ENCODE measurements at regions not wholly inside any gene's neighbourhood (a gene's known extent, or its start where the extent isn't known, plus 50 kb on each side); places are given as distances from the start of the nearest gene placed in this dataset.

DNA sequence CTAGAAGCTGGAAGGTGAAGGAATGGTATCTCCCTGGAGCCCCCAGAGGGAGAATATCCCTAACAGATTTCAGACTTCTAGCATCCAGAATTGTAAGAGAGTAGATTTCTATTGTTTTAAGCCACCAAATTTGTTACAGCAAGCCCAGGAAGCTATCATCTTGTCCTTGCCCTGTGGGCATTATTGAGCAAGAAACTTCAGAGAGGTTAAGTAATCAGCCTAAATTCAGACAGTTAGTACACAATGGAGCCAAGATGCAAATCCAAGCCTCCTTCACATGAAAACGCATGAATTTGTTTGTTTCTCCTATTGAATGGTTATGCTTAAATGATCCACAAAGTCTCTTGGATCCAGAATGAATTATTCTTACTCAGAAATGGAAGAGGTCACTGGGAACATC, 55.2 kb upstream of the TRIB2 start:
- H3K9me2 ChIP-seq (ENCODE audit: insufficient read depth) = no peaks in the 10 kb centered on the region
- CTCF ChIA-PET = no interaction called here
- no peak overlapping the region for H3K4me3 ChIP-seq
- peaks cover 8% of the 10 kb centered on the region; the same call in 1 of the 2 replicates for H3K4me1 ChIP-seq (replicated peaks; ENCODE audit: insufficient read depth)
- peaks cover 6% of the 10 kb centered on the region; the same call in 1 of the 2 replicates for H3K9me3 ChIP-seq (ENCODE audit: insufficient read depth, low read depth)
- H4K20me1 ChIP-seq (ENCODE audit: insufficient read depth) = no peaks in the 10 kb centered on the region
- TF ChIP-seq EZH2 (IDR thresholded peaks at IDR 0.05; ENCODE audit: low read depth) = no peak
- TF ChIP-seq, protein P1, sequence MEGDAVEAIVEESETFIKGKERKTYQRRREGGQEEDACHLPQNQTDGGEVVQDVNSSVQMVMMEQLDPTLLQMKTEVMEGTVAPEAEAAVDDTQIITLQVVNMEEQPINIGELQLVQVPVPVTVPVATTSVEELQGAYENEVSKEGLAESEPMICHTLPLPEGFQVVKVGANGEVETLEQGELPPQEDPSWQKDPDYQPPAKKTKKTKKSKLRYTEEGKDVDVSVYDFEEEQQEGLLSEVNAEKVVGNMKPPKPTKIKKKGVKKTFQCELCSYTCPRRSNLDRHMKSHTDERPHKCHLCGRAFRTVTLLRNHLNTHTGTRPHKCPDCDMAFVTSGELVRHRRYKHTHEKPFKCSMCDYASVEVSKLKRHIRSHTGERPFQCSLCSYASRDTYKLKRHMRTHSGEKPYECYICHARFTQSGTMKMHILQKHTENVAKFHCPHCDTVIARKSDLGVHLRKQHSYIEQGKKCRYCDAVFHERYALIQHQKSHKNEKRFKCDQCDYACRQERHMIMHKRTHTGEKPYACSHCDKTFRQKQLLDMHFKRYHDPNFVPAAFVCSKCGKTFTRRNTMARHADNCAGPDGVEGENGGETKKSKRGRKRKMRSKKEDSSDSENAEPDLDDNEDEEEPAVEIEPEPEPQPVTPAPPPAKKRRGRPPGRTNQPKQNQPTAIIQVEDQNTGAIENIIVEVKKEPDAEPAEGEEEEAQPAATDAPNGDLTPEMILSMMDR (conservative IDR thresholded peaks at IDR 0.05) = no peak
- H3K4me2 ChIP-seq = no peak overlapping the region
- H3K36me3 ChIP-seq (ENCODE audit: low read depth) = peaks cover 2% of the 10 kb centered on the region; the same call in 1 of the 2 replicates
- no peaks in the 10 kb centered on the region for H3K79me2 ChIP-seq (ENCODE audit: low read depth)
- no peak overlapping the region for H3K27ac ChIP-seq
- H3F3A ChIP-seq (ENCODE audit: insufficient read depth, low read depth) = no peaks in the 10 kb centered on the region
- POLR2A ChIA-PET (ENCODE audit: unreplicated experiment) = no interaction called here
- H2AFZ ChIP-seq = no peak overlapping the region
- no peaks in the 10 kb centered on the region for H3K27me3 ChIP-seq (ENCODE audit: insufficient read depth, low read depth)
- no TSS peak for BruUV-seq (replicated peaks)
- intact Hi-C loops (cut with micrococcal nuclease; ENCODE audit: unreplicated experiment) = no loop called here
- DNase-seq = no peak

DNA sequence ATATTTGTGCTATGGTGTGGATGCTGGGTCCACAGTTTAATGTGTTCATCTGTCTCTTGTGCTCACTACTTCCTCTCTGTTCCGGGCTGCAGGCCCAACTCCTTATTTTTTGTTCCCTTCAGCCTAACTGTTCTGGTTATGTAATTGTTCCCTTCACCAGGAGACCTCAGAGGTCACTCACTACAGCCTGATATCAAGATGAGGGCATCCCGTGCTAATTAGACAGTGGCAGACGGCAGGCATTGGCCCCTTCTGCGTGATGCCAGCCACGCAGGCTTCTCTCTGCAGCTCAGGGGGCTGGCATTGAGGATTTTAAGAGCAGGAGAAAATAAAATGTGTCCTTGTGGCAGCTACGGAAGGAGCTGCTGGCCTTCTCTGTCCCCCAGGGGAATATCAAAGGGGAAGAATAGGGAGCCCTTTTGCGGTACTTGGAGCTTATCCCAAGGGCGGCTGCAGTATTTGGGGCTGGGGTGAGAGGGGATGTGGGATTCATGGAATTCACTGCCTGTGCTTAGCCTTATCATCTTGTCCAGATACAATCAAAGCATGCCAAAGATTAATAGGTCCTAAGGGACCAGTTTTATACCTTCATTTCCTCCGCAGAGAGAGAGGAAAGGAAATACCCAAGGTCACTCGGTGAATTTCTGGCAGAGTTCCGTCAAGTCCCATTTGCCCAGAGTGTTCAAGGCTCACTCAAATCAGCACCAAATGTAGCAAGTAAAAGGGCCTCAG, 53.3 kb upstream of the TRIB2 start:
- H3K27ac ChIP-seq = no peak overlapping the region
- H2AFZ ChIP-seq = no peak overlapping the region
- POLR2A ChIA-PET (ENCODE audit: unreplicated experiment) = no interaction called here
- H3K9me3 ChIP-seq (ENCODE audit: insufficient read depth, low read depth) = peaks cover 8% of the 10 kb centered on the region; the same call in 1 of the 2 replicates
- CTCF ChIA-PET = no interaction called here
- TF ChIP-seq EZH2 (IDR thresholded peaks at IDR 0.05; ENCODE audit: low read depth) = no peak
- TF ChIP-seq, protein P1 (conservative IDR thresholded peaks at IDR 0.05) = no peak
- intact Hi-C loops (cut with micrococcal nuclease; ENCODE audit: unreplicated experiment) = no loop called here
- H3K4me3 ChIP-seq = no peak overlapping the region
- H3K27me3 ChIP-seq (ENCODE audit: insufficient read depth, low read depth) = no peaks in the 10 kb centered on the region
- no TSS peak for BruUV-seq (replicated peaks)
- peaks cover 8% of the 10 kb centered on the region; the same call in 1 of the 2 replicates for H3K4me1 ChIP-seq (replicated peaks; ENCODE audit: insufficient read depth)
- peaks cover 7% of the 10 kb centered on the region; the same call in 1 of the 2 replicates for H3K36me3 ChIP-seq (ENCODE audit: low read depth)
- no peak for DNase-seq
- no peak overlapping the region for H3K4me2 ChIP-seq
- H3F3A ChIP-seq (ENCODE audit: insufficient read depth, low read depth) = no peaks in the 10 kb centered on the region
- no peaks in the 10 kb centered on the region for H4K20me1 ChIP-seq (ENCODE audit: insufficient read depth)
- H3K9me2 ChIP-seq (ENCODE audit: insufficient read depth) = no peaks in the 10 kb centered on the region
- no peaks in the 10 kb centered on the region for H3K79me2 ChIP-seq (ENCODE audit: low read depth)

DNA sequence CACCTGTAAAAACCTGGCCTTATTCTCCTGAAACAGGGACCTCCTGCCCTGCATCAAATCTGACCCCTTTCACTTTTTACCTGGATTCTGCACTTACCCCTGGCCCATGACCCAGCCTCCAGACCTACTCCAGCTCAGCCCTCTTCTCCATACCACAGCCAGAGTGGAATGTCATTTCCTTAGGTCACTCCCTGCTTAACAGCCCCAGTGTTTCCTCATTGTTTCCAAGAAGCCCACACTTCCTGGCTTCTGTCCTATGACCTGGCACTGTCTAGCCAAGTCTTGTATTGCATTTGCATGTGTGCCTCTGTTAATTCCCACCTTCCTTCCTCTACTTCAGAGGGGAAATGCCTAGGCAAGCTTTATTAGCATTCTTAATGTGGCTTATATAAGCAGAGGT, 51.4 kb upstream of the TRIB2 start:
- Histone ChIP-seq H3K4me1 (replicated peaks; ENCODE audit: insufficient read depth) (peaks cover 8% of the 10 kb centered on the region; the same call in 1 of the 2 replicates), H3F3A (ENCODE audit: insufficient read depth, low read depth) (no peaks in the 10 kb centered on the region), H3K27me3 (ENCODE audit: insufficient read depth, low read depth) (no peaks in the 10 kb centered on the region), H3K79me2 (ENCODE audit: low read depth) (no peaks in the 10 kb centered on the region), H3K4me3 (no peak overlapping the region), H3K9me2 (ENCODE audit: insufficient read depth) (0 out of 2 replicates have a peak, but pooled peaks cover under 1% of the 10 kb centered on the region), H3K9me3 (ENCODE audit: insufficient read depth, low read depth) (peaks cover 8% of the 10 kb centered on the region; the same call in 1 of the 2 replicates), H4K20me1 (ENCODE audit: insufficient read depth) (no peaks in the 10 kb centered on the region), H2AFZ (no peak overlapping the region), H3K36me3 (ENCODE audit: low read depth) (peaks cover 7% of the 10 kb centered on the region; the same call in 1 of the 2 replicates), H3K4me2 (no peak overlapping the region), H3K27ac (no peak overlapping the region)
- TF ChIP-seq EZH2 (IDR thresholded peaks at IDR 0.05; ENCODE audit: low read depth) = no peak
- TF ChIP-seq, protein P1 (conservative IDR thresholded peaks at IDR 0.05) = no peak
- ChIA-PET CTCF (no interaction called here), POLR2A (ENCODE audit: unreplicated experiment) (interaction anchor here (0.5 kb wide), 1 partner anchor 586 kb away, joined by 3 read pairs; no protein-coding TSS in a partner anchor)
- no TSS peak for BruUV-seq (replicated peaks)
- no peak for DNase-seq
- intact Hi-C loops (cut with micrococcal nuclease; ENCODE audit: unreplicated experiment) = no loop called here
